H9 (cell line): ENCODE measurements at regions not wholly inside any gene's neighbourhood (a gene's known extent, or its start where the extent isn't known, plus 50 kb on each side); places are given as distances from the start of the nearest gene placed in this dataset.

Source experiments
- DNase-seq: peaks from one replicate; pipeline ENCODE4 v3.0.0-alpha.2; 2017
- H2AFZ ChIP-seq: one replicate; pipeline ENCODE4 v1.6.1; 2013; ENCODE audit warnings: mild to moderate bottlenecking, low read length, control low read depth, moderate library complexity
- H2AK5ac ChIP-seq: 2 replicates; pipeline ENCODE4 v1.6.1; 2013; ENCODE audit warnings: low read length, control low read depth, mixed read lengths; ENCODE audit not compliant: insufficient read length
- H2BK120ac ChIP-seq: one replicate; pipeline ENCODE4 v1.6.1; 2013; ENCODE audit warnings: low read depth, mild to moderate bottlenecking, low read length, control low read depth, inconsistent platforms; ENCODE audit not compliant: poor library complexity, severe bottlenecking
- H2BK12ac ChIP-seq: 2 replicates; pipeline ENCODE4 v1.6.1; 2013; ENCODE audit warnings: low read length, control low read depth, mixed read lengths, low read depth; ENCODE audit not compliant: insufficient read length
- H2BK15ac ChIP-seq: 2 replicates; pipeline ENCODE4 v1.6.1; 2013; ENCODE audit warnings: low read depth, low read length, control low read depth
- H2BK20ac ChIP-seq: one replicate; pipeline ENCODE4 v1.6.1; 2013; ENCODE audit warnings: low read depth, mild to moderate bottlenecking, low read length, control low read depth, inconsistent platforms; ENCODE audit not compliant: poor library complexity, severe bottlenecking
- H2BK5ac ChIP-seq: 2 replicates; pipeline ENCODE4 v1.6.1; 2013; ENCODE audit warnings: low read length, control low read depth, mixed read lengths; ENCODE audit not compliant: insufficient read length
- H3K14ac ChIP-seq: 2 replicates; pipeline ENCODE4 v1.6.1; 2013; ENCODE audit warnings: low read length, control low read depth; ENCODE audit not compliant: insufficient read depth
- H3K18ac ChIP-seq: 2 replicates; pipeline ENCODE4 v1.6.1; 2013; ENCODE audit warnings: low read depth, mild to moderate bottlenecking, mixed read lengths, low read length, control low read depth; ENCODE audit not compliant: insufficient read length
- H3K23ac ChIP-seq: 2 replicates; pipeline ENCODE4 v1.6.1; 2013; ENCODE audit warnings: low read length, control low read depth, mixed read lengths, low read depth; ENCODE audit not compliant: insufficient read length
- H3K23me2 ChIP-seq: 2 replicates; pipeline ENCODE4 v1.6.1; 2013; ENCODE audit warnings: low read depth, mild to moderate bottlenecking, mixed read lengths, low read length, control low read depth; ENCODE audit not compliant: insufficient read length, poor library complexity, severe bottlenecking
- H3K27ac ChIP-seq: 2 replicates; pipeline ENCODE4 v1.5.1; 2013; ENCODE audit warnings: low read length, control low read depth, mixed read lengths, low read depth; ENCODE audit not compliant: insufficient read length
- H3K27me3 ChIP-seq: 2 replicates; pipeline ENCODE4 v1.6.1; 2013; ENCODE audit warnings: low read length, control low read depth, inconsistent platforms; ENCODE audit not compliant: insufficient read depth
- H3K4ac ChIP-seq: 2 replicates; pipeline ENCODE4 v1.6.1; 2013; ENCODE audit warnings: low read depth, mild to moderate bottlenecking, control low read depth, inconsistent platforms, low read length, moderate library complexity
- H3K4me1 ChIP-seq: 2 replicates; pipeline ENCODE4 v1.6.1; 2013; ENCODE audit warnings: low read length, control low read depth, inconsistent platforms; ENCODE audit not compliant: insufficient read depth
- H3K4me2 ChIP-seq: 2 replicates; pipeline ENCODE4 v1.6.1; 2013; ENCODE audit warnings: low read length, control low read depth, mixed read lengths; ENCODE audit not compliant: insufficient read length, insufficient read depth
- H3K56ac ChIP-seq: 2 replicates; pipeline ENCODE4 v1.6.1; 2013; ENCODE audit warnings: low read depth, mild to moderate bottlenecking, mixed read lengths, low read length, control low read depth; ENCODE audit not compliant: insufficient read length
- H3K79me1 ChIP-seq: 2 replicates; pipeline ENCODE4 v1.6.1; 2013; ENCODE audit warnings: low read depth, mild to moderate bottlenecking, moderate library complexity, low read length, control low read depth, inconsistent platforms; ENCODE audit not compliant: insufficient read depth, poor library complexity, severe bottlenecking
- H3K79me2 ChIP-seq: 2 replicates; pipeline ENCODE4 v1.6.1; 2013; ENCODE audit warnings: low read length, control low read depth, inconsistent platforms; ENCODE audit not compliant: insufficient read depth
- H3K9ac ChIP-seq: 2 replicates; pipeline ENCODE4 v1.6.1; 2013; ENCODE audit warnings: low read length, control low read depth, mixed read lengths; ENCODE audit not compliant: insufficient read length; ENCODE audit errors: extremely low read depth
- H3K9me3 ChIP-seq: one replicate; pipeline ENCODE4 v1.6.1; 2013; ENCODE audit warnings: low read depth, low read length, inconsistent platforms; ENCODE audit not compliant: control insufficient read depth
- H3T11ph ChIP-seq: one replicate; pipeline ENCODE4 v1.6.1; 2013; ENCODE audit warnings: mild to moderate bottlenecking, low read length, control low read depth, inconsistent platforms
- H4K20me1 ChIP-seq: one replicate; pipeline ENCODE4 v1.6.1; 2013; ENCODE audit not compliant: control insufficient read depth, insufficient read length, insufficient read depth
- H4K5ac ChIP-seq: 2 replicates; pipeline ENCODE4 v1.6.1; 2013; ENCODE audit warnings: low read depth, mild to moderate bottlenecking, mixed read lengths, low read length, control low read depth; ENCODE audit not compliant: insufficient read length
- H4K8ac ChIP-seq: replicated peaks from 2 replicates; pipeline ENCODE4 v1.6.1; 2013; ENCODE audit warnings: low read length, control low read depth, mixed read lengths, low read depth; ENCODE audit not compliant: insufficient read length
- H4K91ac ChIP-seq: 2 replicates; pipeline ENCODE4 v1.6.1; 2013; ENCODE audit warnings: low read depth, mild to moderate bottlenecking, moderate library complexity, mixed read lengths, low read length, control low read depth; ENCODE audit not compliant: insufficient read length
- H3K27ac Mint-ChIP-seq, 3 experiments: 2 replicates in 2 of 3; 3 replicates in 1 of 3; pipeline ENCODE4 v1.8.0; 2020 to 2021; ENCODE audit warnings: mixed read lengths in 3 of 3, mild to moderate bottlenecking in 1 of 3, moderate library complexity in 1 of 3
- H3K27me3 Mint-ChIP-seq: 2 replicates; pipeline ENCODE4 v1.8.0; 2021; ENCODE audit warnings: low read depth, mild to moderate bottlenecking, moderate library complexity, mixed read lengths
- H3K36me3 Mint-ChIP-seq, 3 experiments: 2 replicates in 2 of 3; 3 replicates in 1 of 3; pipeline ENCODE4 v1.8.0; 2020 to 2021; ENCODE audit warnings: low read depth in 3 of 3, mixed read lengths in 3 of 3; ENCODE audit not compliant: insufficient read depth in 1 of 3
- H3K4me1 Mint-ChIP-seq, 2 experiments: 2 replicates each; pipeline ENCODE4 v1.8.0; 2020; ENCODE audit warnings: mixed read lengths in 2 of 2
- H3K4me3 Mint-ChIP-seq, 2 experiments: 2 replicates in 1 of 2; 3 replicates in 1 of 2; pipeline ENCODE4 v1.8.0; 2020 to 2021; ENCODE audit warnings: mild to moderate bottlenecking in 2 of 2, mixed read lengths in 2 of 2, moderate library complexity in 1 of 2
- H3K9me3 Mint-ChIP-seq, 2 experiments: 2 replicates in 1 of 2; 3 replicates in 1 of 2; pipeline ENCODE4 v1.8.0; 2020; ENCODE audit warnings: mild to moderate bottlenecking in 2 of 2, mixed read lengths in 2 of 2, moderate library complexity in 1 of 2
- WGBS: extraction: QIAGEN DNeasy Blood & Tissue Kit; methylation state at CpG from one replicate; pipeline ENCODE4 v1.1.7; 2013; ENCODE audit warnings: missing lambda C conversion rate, low lambda C conversion rate, mixed read lengths; ENCODE audit not compliant: insufficient read length; ENCODE audit errors: extremely low coverage; 5-methylcytosine and 5-hydroxymethylcytosine counted together
- TF ChIP-seq, protein P1 (sequence below): fragments of 200-600 bp; sonication (generic); conservative IDR thresholded peaks from 3 replicates; pipeline ENCODE4 v1.8.0; 2021; ENCODE audit warnings: antibody characterized with exemption, mild to moderate bottlenecking

DNA sequence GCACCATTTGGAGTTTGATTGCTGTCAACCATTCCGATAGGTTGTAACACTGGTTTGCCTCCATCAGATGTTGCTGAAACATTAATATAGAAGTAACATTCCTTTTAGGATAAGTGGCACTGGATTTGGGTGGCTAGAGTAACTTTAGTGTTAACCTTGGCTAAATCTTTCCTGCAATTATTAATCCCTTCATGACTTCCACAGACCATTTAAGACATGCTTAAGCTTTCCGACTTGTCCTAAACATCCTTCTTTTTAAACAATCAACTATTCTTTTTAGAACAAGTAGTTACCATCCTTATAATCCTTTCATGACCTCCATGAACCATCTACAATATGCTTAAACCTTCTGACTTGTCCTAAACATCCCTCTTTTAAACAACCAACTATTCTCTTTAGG lies 465.5 kb downstream of the DCDC2C start:
- DNase-seq, result no peak
- H3K79me1 ChIP-seq, result no peaks in the 10 kb centered on the region
- H3K36me3 Mint-ChIP-seq, result peaks cover 6 to 44% (median 18%) of the 10 kb centered on the region in 3 experiments; a peak in 6 of 7 replicates
- WGBS, result no CpG with 5 or more reads among the region's 2 CpGs
- no peak overlapping the region for H4K91ac ChIP-seq
- H2BK120ac ChIP-seq, result no peak overlapping the region
- H3K4ac ChIP-seq, result no peak overlapping the region
- H4K8ac ChIP-seq, result no peak overlapping the region
- H2AK5ac ChIP-seq, result no peak overlapping the region
- no peaks in the 10 kb centered on the region for H3K4me1 ChIP-seq
- no peak overlapping the region for H3K27ac ChIP-seq
- no peaks in the 10 kb centered on the region for H3K79me2 ChIP-seq
- TF ChIP-seq, protein P1, sequence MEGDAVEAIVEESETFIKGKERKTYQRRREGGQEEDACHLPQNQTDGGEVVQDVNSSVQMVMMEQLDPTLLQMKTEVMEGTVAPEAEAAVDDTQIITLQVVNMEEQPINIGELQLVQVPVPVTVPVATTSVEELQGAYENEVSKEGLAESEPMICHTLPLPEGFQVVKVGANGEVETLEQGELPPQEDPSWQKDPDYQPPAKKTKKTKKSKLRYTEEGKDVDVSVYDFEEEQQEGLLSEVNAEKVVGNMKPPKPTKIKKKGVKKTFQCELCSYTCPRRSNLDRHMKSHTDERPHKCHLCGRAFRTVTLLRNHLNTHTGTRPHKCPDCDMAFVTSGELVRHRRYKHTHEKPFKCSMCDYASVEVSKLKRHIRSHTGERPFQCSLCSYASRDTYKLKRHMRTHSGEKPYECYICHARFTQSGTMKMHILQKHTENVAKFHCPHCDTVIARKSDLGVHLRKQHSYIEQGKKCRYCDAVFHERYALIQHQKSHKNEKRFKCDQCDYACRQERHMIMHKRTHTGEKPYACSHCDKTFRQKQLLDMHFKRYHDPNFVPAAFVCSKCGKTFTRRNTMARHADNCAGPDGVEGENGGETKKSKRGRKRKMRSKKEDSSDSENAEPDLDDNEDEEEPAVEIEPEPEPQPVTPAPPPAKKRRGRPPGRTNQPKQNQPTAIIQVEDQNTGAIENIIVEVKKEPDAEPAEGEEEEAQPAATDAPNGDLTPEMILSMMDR, result no peak
- peaks cover 62 to 66% of the 10 kb centered on the region in 2 experiments for H3K9me3 Mint-ChIP-seq
- H3K14ac ChIP-seq, result no peak overlapping the region
- H3T11ph ChIP-seq, result no peak overlapping the region
- H2BK15ac ChIP-seq, result no peak overlapping the region
- no peak overlapping the region for H2BK12ac ChIP-seq
- no peak overlapping the region for H4K5ac ChIP-seq
- H3K18ac ChIP-seq, result no peak overlapping the region
- no peaks in the 10 kb centered on the region for H3K23me2 ChIP-seq
- peaks cover 16% of the 10 kb centered on the region for H3K9me3 ChIP-seq
- H3K9ac ChIP-seq, result no peak overlapping the region
- H4K20me1 ChIP-seq, result no peaks in the 10 kb centered on the region
- no peak overlapping the region for H3K4me3 Mint-ChIP-seq
- H3K27me3 Mint-ChIP-seq, result no peaks in the 10 kb centered on the region
- no peak overlapping the region for H3K4me2 ChIP-seq
- H2BK20ac ChIP-seq, result no peak overlapping the region
- H3K4me1 Mint-ChIP-seq, result no peaks in the 10 kb centered on the region
- H3K23ac ChIP-seq, result no peak overlapping the region
- no peak overlapping the region for H3K56ac ChIP-seq
- no peak overlapping the region for H2AFZ ChIP-seq
- H3K27ac Mint-ChIP-seq, result no peak overlapping the region
- H3K27me3 ChIP-seq, result no peaks in the 10 kb centered on the region
- no peak overlapping the region for H2BK5ac ChIP-seq
